ENCODE measurements at regions not wholly inside any gene's neighbourhood (a gene's known extent, or its start where the extent isn't known, plus 50 kb on each side); places are given as distances from the start of the nearest gene placed in this dataset.
"Not testable (repeated sequence)": the region's sequence is repeated elsewhere in the genome, so short reads cannot be mapped to it uniquely, and the experiment has no call there.

DNA sequence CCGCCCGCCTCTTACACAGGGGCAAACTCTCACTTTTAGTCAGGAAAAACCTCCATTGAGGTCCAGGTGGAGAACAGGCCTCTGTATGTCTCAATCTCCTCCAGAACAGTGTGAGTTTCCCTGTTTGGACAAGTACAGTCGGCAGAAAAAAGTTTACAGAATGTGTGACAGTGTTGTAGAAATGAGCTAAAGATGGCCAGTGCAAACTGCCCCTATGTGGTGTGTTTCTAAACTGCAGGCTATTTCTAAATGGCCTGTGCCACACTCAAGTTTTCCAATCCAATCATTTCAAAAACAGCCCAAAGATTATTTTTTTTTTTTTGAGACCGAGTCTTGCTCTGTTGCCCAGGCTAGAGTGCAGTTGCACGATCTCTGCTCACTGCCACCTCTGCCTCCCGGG, 1252.8 kb downstream of the RPIA start:
- TF ChIP-seq PAX5 (IDR thresholded peaks at IDR 0.05; ENCODE audit: insufficient read depth, low read length, severe bottlenecking); POLR2AphosphoS5 (IDR thresholded peaks at IDR 0.05; ENCODE audit: low read depth, low read length); POLR2A (IDR thresholded peaks at IDR 0.05; ENCODE audit: low read depth, low read length); TAF1 (IDR thresholded peaks at IDR 0.05; ENCODE audit: low read depth, low read length); POU2F2 (IDR thresholded peaks at IDR 0.05; ENCODE audit: low read depth, low read length): not testable (repeated sequence)
